Heart left ventricle (tissue), 16 donors: ENCODE measurements at regions not wholly inside any gene's neighbourhood (a gene's known extent, or its start where the extent isn't known, plus 50 kb on each side); places are given as distances from the start of the nearest gene placed in this dataset.

Experiments
- ATAC-seq, 4 donors: fragments of 200-7000 bp; cut with Tn5 transposase; one replicate each; pipeline ENCODE4 v1.9.1; 2020 to 2022; ENCODE audit warnings: moderate library complexity in 4 of 4, mild to moderate bottlenecking in 3 of 4, moderate number of reproducible peaks in 1 of 4
- DNase-seq, 5 donors: peaks; one replicate each; pipeline ENCODE4 v3.0.0-alpha.2; 2020
- H3K27ac ChIP-seq, 12 donors: fragments of 200-600 bp; sonication (generic) in 4 of 12; one replicate each; pipeline versions ENCODE4 v1.5.0 to v1.8.0; 2016 to 2022; ENCODE audit warnings: mild to moderate bottlenecking in 2 of 12
- H3K27me3 ChIP-seq, 9 donors: fragments of 200-600 bp; sonication (generic) in 2 of 9; one replicate each; pipeline versions ENCODE4 v1.5.1 to v1.8.0; 2016 to 2022; ENCODE audit warnings: mild to moderate bottlenecking in 3 of 9
- H3K36me3 ChIP-seq, 9 donors: fragments of 200-600 bp; sonication (generic) in 2 of 9; one replicate each; pipeline versions ENCODE4 v1.5.0 to v1.8.0; 2018 to 2022; ENCODE audit warnings: mild to moderate bottlenecking in 2 of 9
- H3K4me1 ChIP-seq, 12 donors: fragments of 200-600 bp; sonication (generic) in 4 of 12; one replicate each; pipeline versions ENCODE4 v1.5.0 to v1.8.0; 2016 to 2022; ENCODE audit warnings: mild to moderate bottlenecking in 3 of 12
- H3K4me3 ChIP-seq, 12 donors: fragments of 200-600 bp; sonication (generic) in 4 of 12; one replicate each; pipeline versions ENCODE4 v1.5.0 to v1.8.0; 2017 to 2022; ENCODE audit warnings: mild to moderate bottlenecking in 9 of 12, moderate library complexity in 4 of 12
- H3K9me3 ChIP-seq, 12 donors: fragments of 200-600 bp; sonication (generic) in 4 of 12; one replicate each; pipeline versions ENCODE4 v1.5.0 to v1.8.0; 2016 to 2022; ENCODE audit warnings: mild to moderate bottlenecking in 1 of 12
- CTCF ChIP-seq, 12 donors: fragments of 200-600 bp; sonication (generic) in 4 of 12; IDR thresholded peaks; one replicate each; pipeline versions ENCODE4 v1.5.0 to v1.8.0; 2018 to 2022; ENCODE audit warnings: antibody characterized with exemption in 12 of 12, mild to moderate bottlenecking in 5 of 12
- POLR2A ChIP-seq, 2 donors: fragments of 450-650 bp; IDR thresholded peaks; one replicate each; pipeline ENCODE4 v1.6.1; 2017; ENCODE audit warnings: antibody characterized with exemption in 2 of 2, mild to moderate bottlenecking in 2 of 2, moderate library complexity in 2 of 2
- WGBS, 4 donors: extraction: QIAGEN DNeasy Blood & Tissue Kit in 2 of 4; methylation state at CpG; one replicate each; pipeline versions ENCODE4 v1.1.5 to v1.1.7; 2013 to 2018; 5-methylcytosine and 5-hydroxymethylcytosine counted together
- intact Hi-C, 10 donors: fragments of 100-400 bp; cut with DNase I; formaldehyde crosslinking; loops; one replicate each; pipeline versions ENCODE4 v1.11.1 to v1.14.2; 2022
- donor health status: ischemic (EF 13 %, LVEDD 7.1; RV severe dilation, severe dysfunction).
- donor health status: healthy with polysubstance abuse.
- donor health status: DM: no; HTN: yes; CAD: no.
- donor health status: DM: no; HTN: no; CAD: no.
- donor health status: ischemic (EF 25% LVEDD 6.9; RV normal size, moderate dysfunction).
- donor health status: ischemic (EF 25% LVEDD 5.7; RV mildly dilated, moderate dysfunction).
- donor health status: healthy.
- donor health status: DM: yes; HTN: yes; CAD: no.
- donor health status: ischemic (EF 35%, LVEDD 5.7; RV mildly dilated, moderate dysfunction).
- donor health status: nonischemic (EF 11% LVEDD 7.7; RV severe dilation, severe dysfunction).
- donor health status: DM: yes; HTN: yes; CAD: no.
- donor health status: PGD.
- donor health status: ischemic (EF 29% LVEDD 5.4; RV normal size, mild dysfunction).
- donor health status: nonischemic (EF 23%, LVEDD 6.1; RV moderate dilation, normal function).

- H3K4me1 ChIP-seq = peaks cover 0 to 8% (median 1%) of the 10 kb centered on the region in 12 donors
Measured at GRCh38 chr10:78688230-78688900, 380.4 kb upstream of the ZMIZ1 start.

GRCh38 chr10:78688901-78689583 lies 379.7 kb upstream of the ZMIZ1 start:
- TF ChIP-seq CTCF (IDR thresholded peaks at IDR 0.05) (no peak), POLR2A (IDR thresholded peaks at IDR 0.05) (no peak)
- intact Hi-C loops = no loop called here
- DNase-seq (no peak), ATAC-seq (peak; percentile 28 to 56 (median 31))
- 64 to 69% (median 67%) methylated on average over 12 to 13 of the region's 13 CpGs for WGBS, 4 donors
- no peak overlapping the region for H3K4me3 ChIP-seq
- H3K27me3 ChIP-seq = peaks cover 0 to 3% (median 0%) of the 10 kb centered on the region in 9 donors
- no peaks in the 10 kb centered on the region for H3K36me3 ChIP-seq
- no peaks in the 10 kb centered on the region for H3K9me3 ChIP-seq
- peaks cover 0 to 8% (median 1%) of the 10 kb centered on the region in 12 donors for H3K4me1 ChIP-seq
- no peak overlapping the region for H3K27ac ChIP-seq

More at GRCh38 chr10:78688230-78688900, 380.4 kb upstream of the ZMIZ1 start:
- no peaks in the 10 kb centered on the region for H3K9me3 ChIP-seq
- H3K36me3 ChIP-seq = no peaks in the 10 kb centered on the region
- no peak overlapping the region for H3K4me3 ChIP-seq
- peaks cover 0 to 3% (median 0%) of the 10 kb centered on the region in 9 donors for H3K27me3 ChIP-seq
- ATAC-seq = peak in 3 of 4 donors; percentile 12 to 40 (median 35)
- 80 to 86% (median 84%) methylated on average over 6 of the region's 6 CpGs for WGBS, 4 donors
- no peak overlapping the region for H3K27ac ChIP-seq
- TF ChIP-seq POLR2A (IDR thresholded peaks at IDR 0.05) (no peak), CTCF (IDR thresholded peaks at IDR 0.05) (no peak)
- intact Hi-C loops = no loop called here
- DNase-seq = no peak

- no peak overlapping the region for H3K4me3 ChIP-seq
- ATAC-seq (peak in 1 of 4 donors; percentile 23), DNase-seq (no peak)
- H3K36me3 ChIP-seq = no peaks in the 10 kb centered on the region
- no peak overlapping the region for H3K27ac ChIP-seq
- TF ChIP-seq CTCF (IDR thresholded peaks at IDR 0.05) = no peak
- no peak for TF ChIP-seq POLR2A (IDR thresholded peaks at IDR 0.05)
- H3K4me1 ChIP-seq = peaks cover 0 to 8% (median 1%) of the 10 kb centered on the region in 12 donors
- H3K27me3 ChIP-seq = peaks cover 0 to 3% (median 0%) of the 10 kb centered on the region in 9 donors
- WGBS, 4 donors = 52 to 75% (median 66%) methylated on average over 2 of the region's 2 CpGs
- intact Hi-C loops = no loop called here
- no peaks in the 10 kb centered on the region for H3K9me3 ChIP-seq
Measured at GRCh38 chr10:78689584-78689935, 379.2 kb upstream of the ZMIZ1 start.

GRCh38 chr10:78690354-78691111 lies 378.2 kb upstream of the ZMIZ1 start:
- H3K36me3 ChIP-seq = no peaks in the 10 kb centered on the region
- 78 to 91% (median 83%) methylated on average over 3 of the region's 3 CpGs for WGBS, 4 donors
- intact Hi-C loops = no loop called here
- H3K27me3 ChIP-seq = peaks cover 0 to 3% (median 0%) of the 10 kb centered on the region in 9 donors
- ATAC-seq = no peak
- TF ChIP-seq CTCF (IDR thresholded peaks at IDR 0.05) = no peak
- TF ChIP-seq POLR2A (IDR thresholded peaks at IDR 0.05) = no peak
- H3K9me3 ChIP-seq = no peaks in the 10 kb centered on the region
- DNase-seq = no peak
- peaks cover 0 to 8% (median 1%) of the 10 kb centered on the region in 12 donors for H3K4me1 ChIP-seq
- no peak overlapping the region for H3K4me3 ChIP-seq
- no peak overlapping the region for H3K27ac ChIP-seq
